ENCODE measurements at regions not wholly inside any gene's neighbourhood (a gene's known extent, or its start where the extent isn't known, plus 50 kb on each side); places are given as distances from the start of the nearest gene placed in this dataset.

DNA sequence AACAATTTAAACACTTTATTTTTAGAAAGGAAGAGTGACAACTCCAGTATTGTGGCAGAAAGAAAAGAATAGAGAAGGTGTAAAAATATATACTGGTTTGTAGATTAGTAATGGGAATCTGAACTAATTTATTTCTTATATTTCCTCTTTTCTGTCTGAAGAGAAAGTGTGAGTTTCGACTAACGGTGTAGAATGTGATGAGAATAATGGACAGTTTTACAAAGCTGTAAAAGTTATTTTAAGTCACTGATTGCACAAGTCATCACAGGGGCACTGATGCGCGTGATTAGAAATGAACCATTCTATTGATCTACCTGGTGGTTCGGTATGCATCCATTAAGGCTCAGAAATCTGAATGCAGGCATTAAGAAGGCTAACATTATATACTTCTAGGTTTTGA, 158.5 kb upstream of the ATXN7L3B start:
- TF ChIP-seq EZH2 (optimal IDR thresholded peaks at IDR 0.05; ENCODE audit: low read depth, low read length) = no peak
- TF ChIP-seq, protein P1, sequence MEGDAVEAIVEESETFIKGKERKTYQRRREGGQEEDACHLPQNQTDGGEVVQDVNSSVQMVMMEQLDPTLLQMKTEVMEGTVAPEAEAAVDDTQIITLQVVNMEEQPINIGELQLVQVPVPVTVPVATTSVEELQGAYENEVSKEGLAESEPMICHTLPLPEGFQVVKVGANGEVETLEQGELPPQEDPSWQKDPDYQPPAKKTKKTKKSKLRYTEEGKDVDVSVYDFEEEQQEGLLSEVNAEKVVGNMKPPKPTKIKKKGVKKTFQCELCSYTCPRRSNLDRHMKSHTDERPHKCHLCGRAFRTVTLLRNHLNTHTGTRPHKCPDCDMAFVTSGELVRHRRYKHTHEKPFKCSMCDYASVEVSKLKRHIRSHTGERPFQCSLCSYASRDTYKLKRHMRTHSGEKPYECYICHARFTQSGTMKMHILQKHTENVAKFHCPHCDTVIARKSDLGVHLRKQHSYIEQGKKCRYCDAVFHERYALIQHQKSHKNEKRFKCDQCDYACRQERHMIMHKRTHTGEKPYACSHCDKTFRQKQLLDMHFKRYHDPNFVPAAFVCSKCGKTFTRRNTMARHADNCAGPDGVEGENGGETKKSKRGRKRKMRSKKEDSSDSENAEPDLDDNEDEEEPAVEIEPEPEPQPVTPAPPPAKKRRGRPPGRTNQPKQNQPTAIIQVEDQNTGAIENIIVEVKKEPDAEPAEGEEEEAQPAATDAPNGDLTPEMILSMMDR (IDR thresholded peaks at IDR 0.05; ENCODE audit: low read length) = no peak

Measured in MM.1S (cell line).